Endothelial cell of umbilical vein (primary cell): ENCODE measurements at regions not wholly inside any gene's neighbourhood (a gene's known extent, or its start where the extent isn't known, plus 50 kb on each side); places are given as distances from the start of the nearest gene placed in this dataset.
A peak's percentile ranks its signal among the peaks of the same experiment; 100 is the strongest.

ENCODE experiments used
- BruUV-seq: library from RNA; stranded (reverse); fragments of 400-500 nt; replicated peaks from 2 replicates; lab custom pipeline; 2021; lab: Mats Ljungman, UMichigan
- CTCF ChIA-PET: fragments of 300-600, 350-600 bp; sonication (Branson Sonifier 250); formaldehyde crosslinking; loops from one replicate; lab custom pipeline; 2021; ENCODE audit warnings: antibody characterized with exemption, inconsistent platforms; lab: Charles Lee
- POLR2A ChIA-PET: fragments of 300-600, 350-600 bp; sonication (Branson Sonifier 250); formaldehyde crosslinking; loops from one replicate; lab custom pipeline; 2021; ENCODE audit warnings: antibody characterized with exemption, inconsistent platforms; lab: Charles Lee
- DNase-seq: peaks from one replicate; pipeline ENCODE4 v3.0.0-alpha.2; 2011; ENCODE audit warnings: low read depth, low spot score
- FAIRE-seq: peaks from 2 replicates; lab custom pipeline; 2011; peaks lifted over from hg19 to GRCh38; lab: Jason Lieb, UNC
- H2AFZ ChIP-seq: 2 replicates; pipeline ENCODE4 v1.6.0; 2012; ENCODE audit warnings: low read depth, low read length, control low read depth, inconsistent platforms
- H3K27ac ChIP-seq: 2 replicates; pipeline ENCODE4 v1.5.1; 2011; ENCODE audit warnings: low read depth, mild to moderate bottlenecking, control low read depth, low read length, moderate library complexity; ENCODE audit not compliant: insufficient read depth
- H3K27me3 ChIP-seq, 2 experiments: 2 replicates each; pipeline versions ENCODE4 v1.6.0 to v1.6.1; 2011; ENCODE audit warnings: low read length in 2 of 2, mixed read lengths in 1 of 2; ENCODE audit not compliant: control insufficient read depth in 2 of 2, insufficient read depth in 2 of 2
- H3K36me3 ChIP-seq, 2 experiments: 2 replicates in 1 of 2; 3 replicates in 1 of 2; pipeline ENCODE4 v1.5.1; 2011; ENCODE audit warnings: low read length in 2 of 2, mild to moderate bottlenecking in 1 of 2, moderate library complexity in 1 of 2; ENCODE audit not compliant: control insufficient read depth in 2 of 2, insufficient read depth in 2 of 2; ENCODE audit errors: extremely low read depth in 1 of 2
- H3K4me1 ChIP-seq: 3 replicates; pipeline ENCODE4 v1.5.1; 2011; ENCODE audit warnings: mild to moderate bottlenecking, low read length; ENCODE audit not compliant: control insufficient read depth, insufficient read depth; ENCODE audit errors: extremely low read depth
- H3K4me2 ChIP-seq: 2 replicates; pipeline ENCODE4 v1.6.1; 2011; ENCODE audit warnings: low read length, control low read depth, mixed read lengths; ENCODE audit not compliant: insufficient read depth
- H3K4me3 ChIP-seq, 3 experiments: fragments of 200-600 bp in 1 of 3; sonication (generic), shearing (Covaris generic) in 1 of 3; replicated peaks in 1 of 3; 2 replicates each; pipeline ENCODE4 v1.5.1; 2011 to 2016; ENCODE audit warnings: control low read depth in 3 of 3, low read length in 3 of 3, mild to moderate bottlenecking in 2 of 3, inconsistent platforms in 1 of 3, low read depth in 1 of 3, moderate library complexity in 1 of 3; ENCODE audit not compliant: insufficient read depth in 1 of 3
- H3K79me2 ChIP-seq: 2 replicates; pipeline ENCODE4 v1.6.0; 2012; ENCODE audit warnings: low read length, inconsistent platforms; ENCODE audit not compliant: control insufficient read depth, insufficient read depth
- H3K9ac ChIP-seq: replicated peaks from 2 replicates; pipeline ENCODE3; 2011; ENCODE audit warnings: low read length, control low read depth; ENCODE audit not compliant: insufficient read depth; ENCODE audit errors: extremely low read depth
- H3K9me1 ChIP-seq: replicated peaks from 3 replicates; pipeline ENCODE4 v1.6.0; 2011; ENCODE audit warnings: mild to moderate bottlenecking, low read length; ENCODE audit not compliant: control insufficient read depth, insufficient read depth; ENCODE audit errors: extremely low read depth
- H3K9me3 ChIP-seq: replicated peaks from 2 replicates; pipeline ENCODE4 v1.5.1; 2012; ENCODE audit warnings: low read length, inconsistent platforms; ENCODE audit not compliant: control insufficient read depth, insufficient read depth
- H4K20me1 ChIP-seq: replicated peaks from 2 replicates; pipeline ENCODE3; 2011; ENCODE audit warnings: mild to moderate bottlenecking, low read length; ENCODE audit not compliant: control insufficient read depth, insufficient read depth; ENCODE audit errors: extremely low read depth
- EZH2 ChIP-seq: IDR thresholded peaks from 2 replicates; pipeline ENCODE4 v1.6.1; 2012; ENCODE audit warnings: borderline replicate concordance, low read depth, mild to moderate bottlenecking, moderate library complexity, low read length, inconsistent platforms; ENCODE audit not compliant: severe bottlenecking
- FOS ChIP-seq: IDR thresholded peaks from 2 replicates; pipeline ENCODE4 v1.6.1; 2011; ENCODE audit warnings: mild to moderate bottlenecking, low read length, moderate library complexity, borderline replicate concordance; ENCODE audit not compliant: insufficient read depth
- GATA2 ChIP-seq: IDR thresholded peaks from 2 replicates; pipeline ENCODE4 v1.7.0; 2011; ENCODE audit warnings: low read depth, mild to moderate bottlenecking, moderate library complexity, mixed read lengths, low read length; ENCODE audit not compliant: insufficient read length, insufficient read depth
- JUN ChIP-seq: IDR thresholded peaks from 2 replicates; pipeline ENCODE4 v1.6.1; 2011; ENCODE audit warnings: borderline replicate concordance, low read depth; ENCODE audit not compliant: insufficient read length, insufficient read depth
- MYC ChIP-seq: IDR thresholded peaks from one replicate; pipeline ENCODE4 v1.6.1; 2011; ENCODE audit warnings: mild to moderate bottlenecking, low read depth, low read length
- POLR2A ChIP-seq: IDR thresholded peaks from 2 replicates; pipeline ENCODE4 v1.6.1; 2012; ENCODE audit warnings: low read depth, mild to moderate bottlenecking, control low read depth, low read length
- POLR2AphosphoS5 ChIP-seq: IDR thresholded peaks from 2 replicates; pipeline ENCODE4 v1.6.1; 2012; ENCODE audit warnings: low read depth, mild to moderate bottlenecking, control low read depth, low read length, moderate library complexity; ENCODE audit not compliant: insufficient read depth
- dilution Hi-C: fragments of 300-500 bp; cut with MboI; formaldehyde crosslinking; loops from one replicate; pipeline ENCODE4 v1.15.0; 2019; ENCODE audit warnings: low sequenced_read_pairs; ENCODE audit not compliant: extremely low pct_ligation_motif_present
- intact Hi-C: fragments of 100-400 bp; cut with micrococcal nuclease; formaldehyde crosslinking; loops from one replicate; pipeline ENCODE4 v1.10.0; 2022
- TF ChIP-seq, protein P1 (sequence below), 2 donors: IDR thresholded peaks; 1 replicate in 1 of 2; 2 replicates in 1 of 2; pipeline ENCODE4 v1.5.1; 2011; ENCODE audit warnings: low read length in 2 of 2, mild to moderate bottlenecking in 2 of 2, moderate library complexity in 2 of 2, control low read depth in 1 of 2, inconsistent platforms in 1 of 2, low read depth in 1 of 2; ENCODE audit not compliant: insufficient read depth in 1 of 2; ENCODE audit errors: extremely low read depth in 1 of 2
- TF ChIP-seq, protein P2 (sequence below): IDR thresholded peaks from 2 replicates; pipeline ENCODE4 v1.6.1; 2011; ENCODE audit not compliant: insufficient read depth, insufficient read length

DNA sequence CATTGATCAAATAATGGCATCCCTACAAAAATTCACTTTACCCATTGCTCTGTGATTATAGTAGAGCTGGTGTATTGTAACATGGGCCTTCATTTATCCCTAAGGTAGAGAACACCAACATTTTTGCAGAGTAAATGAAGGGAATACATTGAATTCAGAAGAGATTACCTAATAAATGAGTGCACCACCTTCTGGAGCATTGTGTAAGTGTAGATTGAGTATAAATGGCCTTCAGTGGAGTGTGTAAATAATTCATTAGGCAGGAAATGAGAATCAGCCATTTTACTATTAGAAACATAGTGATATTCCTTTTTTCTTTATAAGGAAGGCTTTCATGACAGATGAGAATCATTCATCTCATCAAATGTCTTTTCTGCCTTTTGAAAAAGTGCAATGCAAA lies 155.8 kb downstream of the FAM47B start:
- H2AFZ ChIP-seq = no peak overlapping the region
- H3K36me3 ChIP-seq = no peaks in the 10 kb centered on the region
- no peaks in the 10 kb centered on the region for H3K4me1 ChIP-seq
- no peak overlapping the region for H3K9ac ChIP-seq
- no peak overlapping the region for H3K4me3 ChIP-seq
- intact Hi-C loops = loop anchor here (1.0 kb wide), 1 partner anchor 179 kb away; no protein-coding TSS in a partner anchor
- FAIRE-seq (no peak), DNase-seq (peak; percentile 15)
- H3K79me2 ChIP-seq = no peaks in the 10 kb centered on the region
- ChIA-PET POLR2A (no interaction called here), CTCF (interaction anchor here (0.9 to 2.6 kb wide), 3 partner anchors 180 to 733 kb away, joined by 4 to 25 read pairs (median 10); no protein-coding TSS in a partner anchor)
- H4K20me1 ChIP-seq = no peaks in the 10 kb centered on the region
- no peak for TF ChIP-seq FOS
- no peak for TF ChIP-seq JUN
- TF ChIP-seq, protein P1, sequence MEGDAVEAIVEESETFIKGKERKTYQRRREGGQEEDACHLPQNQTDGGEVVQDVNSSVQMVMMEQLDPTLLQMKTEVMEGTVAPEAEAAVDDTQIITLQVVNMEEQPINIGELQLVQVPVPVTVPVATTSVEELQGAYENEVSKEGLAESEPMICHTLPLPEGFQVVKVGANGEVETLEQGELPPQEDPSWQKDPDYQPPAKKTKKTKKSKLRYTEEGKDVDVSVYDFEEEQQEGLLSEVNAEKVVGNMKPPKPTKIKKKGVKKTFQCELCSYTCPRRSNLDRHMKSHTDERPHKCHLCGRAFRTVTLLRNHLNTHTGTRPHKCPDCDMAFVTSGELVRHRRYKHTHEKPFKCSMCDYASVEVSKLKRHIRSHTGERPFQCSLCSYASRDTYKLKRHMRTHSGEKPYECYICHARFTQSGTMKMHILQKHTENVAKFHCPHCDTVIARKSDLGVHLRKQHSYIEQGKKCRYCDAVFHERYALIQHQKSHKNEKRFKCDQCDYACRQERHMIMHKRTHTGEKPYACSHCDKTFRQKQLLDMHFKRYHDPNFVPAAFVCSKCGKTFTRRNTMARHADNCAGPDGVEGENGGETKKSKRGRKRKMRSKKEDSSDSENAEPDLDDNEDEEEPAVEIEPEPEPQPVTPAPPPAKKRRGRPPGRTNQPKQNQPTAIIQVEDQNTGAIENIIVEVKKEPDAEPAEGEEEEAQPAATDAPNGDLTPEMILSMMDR (IDR thresholded peaks at IDR 0.05; ENCODE audit: extremely low read depth in 1 of 2, insufficient read depth in 1 of 2, low read depth in 1 of 2, low read length in 2 of 2) = no peak
- no peak for TF ChIP-seq MYC
- TF ChIP-seq EZH2 = no peak
- TF ChIP-seq POLR2AphosphoS5 = no peak
- TF ChIP-seq, protein P2, sequence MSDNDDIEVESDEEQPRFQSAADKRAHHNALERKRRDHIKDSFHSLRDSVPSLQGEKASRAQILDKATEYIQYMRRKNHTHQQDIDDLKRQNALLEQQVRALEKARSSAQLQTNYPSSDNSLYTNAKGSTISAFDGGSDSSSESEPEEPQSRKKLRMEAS = no peak
- TF ChIP-seq GATA2 = no peak
- TF ChIP-seq POLR2A = no peak
- no peak overlapping the region for H3K27ac ChIP-seq
- no peak overlapping the region for H3K4me2 ChIP-seq
- BruUV-seq = no TSS peak
- dilution Hi-C loops = no loop called here
- no peaks in the 10 kb centered on the region for H3K27me3 ChIP-seq
- no peaks in the 10 kb centered on the region for H3K9me3 ChIP-seq
- no peaks in the 10 kb centered on the region for H3K9me1 ChIP-seq
